OCI-LY7 (cell line): ENCODE measurements at regions not wholly inside any gene's neighbourhood (a gene's known extent, or its start where the extent isn't known, plus 50 kb on each side); places are given as distances from the start of the nearest gene placed in this dataset.

Experiments used
- BruUV-seq: library from RNA; stranded (reverse); fragments of 400-500 nt; replicated peaks from 2 replicates; lab custom pipeline; 2021; lab: Mats Ljungman, UMichigan
- CTCF ChIA-PET: fragments of 300-600 bp; sonication (Branson Sonifier 250); formaldehyde crosslinking; loops from one replicate; lab custom pipeline; 2022; ENCODE audit warnings: antibody characterized with exemption; ENCODE audit not compliant: unreplicated experiment; lab: Charles Lee
- POLR2A ChIA-PET: fragments of 300-600 bp; sonication (Branson Sonifier 250); formaldehyde crosslinking; loops from one replicate; lab custom pipeline; 2022; ENCODE audit warnings: antibody characterized with exemption; lab: Charles Lee
- DNase-seq: peaks from one replicate; pipeline ENCODE4 v3.0.0-alpha.2; 2015; ENCODE audit warnings: low spot score
- H2AFZ ChIP-seq: fragments of 200-600 bp; sonication (generic), shearing (Covaris generic); 2 replicates; pipeline ENCODE4 v1.6.1; 2014; ENCODE audit warnings: mild to moderate bottlenecking, antibody characterized with exemption, low read length, moderate library complexity
- H3K27ac ChIP-seq: fragments of 200-600 bp; sonication (generic); 2 replicates; pipeline ENCODE4 v1.5.1; 2014; ENCODE audit warnings: mixed run types, low read depth, mild to moderate bottlenecking, moderate library complexity, low read length, inconsistent platforms; ENCODE audit not compliant: poor library complexity, severe bottlenecking
- H3K36me3 ChIP-seq: fragments of 200-600 bp; sonication (generic); 2 replicates; pipeline ENCODE4 v1.6.1; 2014; ENCODE audit warnings: mild to moderate bottlenecking, antibody characterized with exemption, low read length, moderate library complexity, mixed read lengths; ENCODE audit not compliant: insufficient read depth
- H3K4me1 ChIP-seq: fragments of 200-600 bp; sonication (generic); 2 replicates; pipeline ENCODE4 v1.5.1; 2014; ENCODE audit warnings: mild to moderate bottlenecking, low read length; ENCODE audit not compliant: insufficient read depth, poor library complexity, severe bottlenecking
- H3K4me2 ChIP-seq: fragments of 200-600 bp; sonication (generic); 2 replicates; pipeline ENCODE4 v1.6.1; 2014; ENCODE audit warnings: mild to moderate bottlenecking, low read length
- H3K4me3 ChIP-seq: fragments of 200-600 bp; sonication (generic); 2 replicates; pipeline ENCODE4 v1.5.1; 2014; ENCODE audit warnings: mild to moderate bottlenecking, low read depth, low read length; ENCODE audit not compliant: poor library complexity, severe bottlenecking
- H3K79me2 ChIP-seq: fragments of 200-600 bp; sonication (generic); 2 replicates; pipeline ENCODE4 v1.6.1; 2016; ENCODE audit warnings: low read depth, mild to moderate bottlenecking, low read length, moderate library complexity, mixed read lengths; ENCODE audit not compliant: insufficient read depth
- H3K9me2 ChIP-seq: fragments of 200-600 bp; sonication (generic); 2 replicates; pipeline ENCODE4 v1.6.1; 2016; ENCODE audit warnings: mild to moderate bottlenecking, low read length, mixed read lengths; ENCODE audit not compliant: insufficient read depth
- H3K9me3 ChIP-seq: fragments of 200-600 bp; sonication (generic); 2 replicates; pipeline ENCODE4 v1.6.1; 2014; ENCODE audit warnings: mild to moderate bottlenecking, mixed run types, low read length, mixed read lengths
- H4K20me1 ChIP-seq: fragments of 200-600 bp; sonication (generic); 2 replicates; pipeline ENCODE4 v1.6.1; 2014; ENCODE audit warnings: mild to moderate bottlenecking, antibody characterized with exemption, low read length, moderate library complexity, mixed read lengths; ENCODE audit not compliant: insufficient read depth
- CTCF ChIP-seq: fragments of 200-600 bp; sonication (generic); conservative IDR thresholded peaks from 2 replicates; pipeline ENCODE4 v1.5.1; 2014; ENCODE audit warnings: mild to moderate bottlenecking, antibody characterized with exemption, low read length, moderate library complexity, mixed read lengths
- EZH2phosphoT487 ChIP-seq: fragments of 200-600 bp; sonication (generic); IDR thresholded peaks from 2 replicates; pipeline ENCODE4 v1.6.1; 2018; ENCODE audit warnings: low read depth, borderline replicate concordance, mild to moderate bottlenecking, mixed run types, antibody characterized with exemption, low read length, moderate library complexity, mixed read lengths
- intact Hi-C: fragments of 100-400 bp; cut with micrococcal nuclease; formaldehyde crosslinking; loops from one replicate; pipeline ENCODE4 v1.10.0; 2022; ENCODE audit not compliant: unreplicated experiment

GRCh38 chr14:86038387-86039042 is 508.6 kb downstream of the FLRT2 start:
- H3K36me3 ChIP-seq, result no peaks in the 10 kb centered on the region
- BruUV-seq, result no TSS peak
- CTCF ChIA-PET, result no interaction called here
- H2AFZ ChIP-seq, result no peak overlapping the region
- no peak overlapping the region for H3K27ac ChIP-seq
- no peaks in the 10 kb centered on the region for H3K9me3 ChIP-seq
- TF ChIP-seq EZH2phosphoT487 (no peak), CTCF (peak; percentile 83)
- H3K4me3 ChIP-seq, result no peak overlapping the region
- DNase-seq, result peak; percentile 43
- no peaks in the 10 kb centered on the region for H3K79me2 ChIP-seq
- H3K9me2 ChIP-seq, result no peaks in the 10 kb centered on the region
- H3K4me2 ChIP-seq, result no peak overlapping the region
- H3K4me1 ChIP-seq, result no peaks in the 10 kb centered on the region
- POLR2A ChIA-PET, result no interaction called here
- intact Hi-C loops, result no loop called here
- H4K20me1 ChIP-seq, result no peaks in the 10 kb centered on the region

- CTCF ChIA-PET, result interaction anchor here (0.6 to 1.2 kb wide), 2 partner anchors 12 to 14 kb away, joined by 3 to 4 read pairs; no protein-coding TSS in a partner anchor
- Histone ChIP-seq H4K20me1 (no peaks in the 10 kb centered on the region), H3K4me1 (no peaks in the 10 kb centered on the region), H3K36me3 (no peaks in the 10 kb centered on the region), H3K27ac (no peak overlapping the region), H3K9me3 (no peaks in the 10 kb centered on the region), H3K9me2 (no peaks in the 10 kb centered on the region), H2AFZ (no peak overlapping the region), H3K79me2 (no peaks in the 10 kb centered on the region), H3K4me2 (no peak overlapping the region), H3K4me3 (no peak overlapping the region)
- intact Hi-C loops, result no loop called here
- TF ChIP-seq EZH2phosphoT487 (no peak), CTCF (peak; percentile 74)
- POLR2A ChIA-PET, result interaction anchor here (1.9 kb wide), 1 partner anchor 12 kb away, joined by 5 read pairs; no protein-coding TSS in a partner anchor
- BruUV-seq, result no TSS peak
- DNase-seq, result peak; percentile 52
Measured at GRCh38 chr14:86035882-86036281, 505.9 kb downstream of the FLRT2 start.

GRCh38 chr14:86027990-86028389 is 498.0 kb downstream of the FLRT2 start:
- TF ChIP-seq CTCF (no peak), EZH2phosphoT487 (no peak)
- intact Hi-C loops, result no loop called here
- Histone ChIP-seq H4K20me1 (no peaks in the 10 kb centered on the region), H3K9me3 (no peaks in the 10 kb centered on the region), H2AFZ (no peak overlapping the region), H3K9me2 (no peaks in the 10 kb centered on the region), H3K4me1 (no peaks in the 10 kb centered on the region), H3K4me2 (no peak overlapping the region), H3K36me3 (no peaks in the 10 kb centered on the region), H3K27ac (no peak overlapping the region), H3K79me2 (no peaks in the 10 kb centered on the region), H3K4me3 (no peak overlapping the region)
- CTCF ChIA-PET, result no interaction called here
- no peak for DNase-seq
- POLR2A ChIA-PET, result no interaction called here
- no TSS peak for BruUV-seq
